ENCODE measurements at regions not wholly inside any gene's neighbourhood (a gene's known extent, or its start where the extent isn't known, plus 50 kb on each side); places are given as distances from the start of the nearest gene placed in this dataset.

DNA sequence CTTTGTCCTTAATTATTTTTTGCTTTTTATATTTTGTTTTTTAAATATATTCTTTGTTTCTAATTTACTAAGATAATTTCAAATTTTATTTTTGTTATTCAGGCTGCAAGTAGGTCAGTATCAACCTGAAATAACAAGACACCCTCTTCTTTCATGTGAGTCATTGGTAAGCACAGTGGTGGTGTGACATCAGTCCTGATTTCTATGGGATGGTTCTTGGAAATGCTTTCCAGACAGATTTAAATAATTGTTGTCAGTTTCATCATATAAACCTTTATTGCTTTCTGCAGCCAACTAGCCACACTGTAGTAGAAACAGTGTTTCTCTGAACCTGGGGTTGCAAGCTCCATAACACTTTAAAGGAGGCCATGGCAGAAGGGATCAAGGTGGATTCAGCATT lies 157.5 kb upstream of the C21orf91 start:
- no peak for DNase-seq

DNA sequence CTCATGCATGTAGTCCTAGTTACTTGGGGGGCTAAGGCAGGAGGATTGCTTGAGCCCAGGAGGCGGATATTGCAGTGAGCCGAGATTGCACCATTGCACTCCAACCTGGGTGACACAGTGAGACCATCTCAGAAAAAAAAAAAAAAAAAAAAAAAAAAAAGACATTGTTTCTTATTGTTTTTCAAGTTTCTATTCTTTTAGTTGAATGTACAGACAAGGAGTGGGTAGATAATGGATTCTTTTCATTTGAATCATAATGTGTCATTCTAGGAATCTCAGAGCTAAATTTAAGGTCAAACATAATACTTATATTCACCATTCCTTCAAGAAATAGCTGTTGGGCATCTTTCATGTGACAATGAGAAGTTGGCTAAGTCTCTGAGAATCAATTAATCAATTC lies 157.0 kb upstream of the C21orf91 start:
- no peak for DNase-seq

DNA sequence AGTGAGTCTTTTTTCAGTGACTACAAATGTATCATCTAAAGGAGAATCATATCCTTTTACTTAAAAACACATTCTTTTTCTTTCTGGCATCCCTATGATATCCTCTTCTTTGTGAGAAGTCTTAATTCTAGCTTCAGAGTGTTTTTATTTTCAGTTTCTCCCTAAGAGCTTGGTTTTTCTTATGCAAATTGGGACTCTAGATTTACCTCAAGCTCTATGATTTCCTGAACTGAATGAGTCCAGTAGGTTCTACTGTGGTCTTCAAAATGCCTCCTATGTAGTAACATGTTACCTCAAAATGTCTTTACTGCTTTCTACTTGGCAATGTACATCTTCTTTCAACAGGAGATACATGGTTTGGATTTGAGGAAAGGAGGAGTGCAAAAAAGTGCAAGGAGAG lies 148.2 kb upstream of the C21orf91 start:
- DNase-seq: no peak

DNA sequence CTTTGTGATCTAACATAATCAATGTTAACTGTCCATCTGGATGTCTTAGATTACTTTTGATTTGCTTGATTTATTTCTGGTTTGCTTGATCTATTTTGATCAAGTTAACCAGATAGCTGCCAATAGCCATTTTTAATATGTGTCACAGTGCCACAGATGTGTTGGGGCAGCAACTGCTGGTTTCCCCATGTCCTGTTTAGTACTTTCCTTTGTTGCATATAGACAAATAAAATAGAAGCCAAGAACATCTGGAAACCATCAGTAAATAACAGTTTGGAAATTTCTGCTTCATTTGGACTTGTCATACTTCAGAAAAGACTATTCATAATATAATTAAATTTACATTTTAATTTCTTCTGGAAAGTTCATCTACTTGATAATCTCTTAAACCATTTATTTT lies 145.6 kb upstream of the C21orf91 start:
- no peak for DNase-seq

DNA sequence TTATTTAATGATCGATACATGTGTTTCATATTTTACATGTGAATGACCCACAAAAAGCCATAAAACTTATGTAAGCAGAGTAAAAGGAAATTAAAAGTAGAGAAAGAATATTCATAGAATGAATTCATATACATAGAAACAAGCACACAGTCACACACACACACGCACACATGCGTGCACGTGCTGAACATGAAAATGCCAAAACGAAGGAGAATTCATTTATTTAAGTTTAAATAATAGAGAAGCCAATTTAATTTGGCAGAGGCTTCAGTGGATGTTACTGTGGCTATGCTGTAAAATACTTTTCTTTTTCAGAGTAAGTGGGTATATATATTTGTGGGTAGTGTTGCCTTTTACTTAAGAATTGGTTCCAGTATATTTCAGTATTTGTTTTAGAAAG lies 145.0 kb upstream of the C21orf91 start:
- no peak for DNase-seq

DNA sequence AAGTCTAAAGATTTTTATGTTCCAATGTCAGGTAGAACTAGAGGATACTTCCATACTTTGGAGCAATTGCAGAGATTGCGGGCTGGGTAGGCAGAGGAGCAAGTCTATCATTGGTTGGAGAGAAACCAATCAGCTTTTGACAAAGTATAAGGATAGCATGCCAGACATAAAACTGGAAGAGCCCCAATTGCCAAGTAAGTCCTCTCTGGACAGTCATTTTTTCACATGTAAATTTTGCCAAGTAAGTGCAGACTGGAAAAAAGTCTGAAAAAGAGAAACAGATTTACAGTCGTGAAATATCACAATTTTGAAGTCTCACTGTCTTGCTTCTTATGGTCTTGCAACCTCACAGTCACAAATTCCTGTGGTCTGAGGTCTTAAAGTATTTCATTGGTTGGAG lies 131.4 kb upstream of the C21orf91 start:
- DNase-seq: no peak

DNA sequence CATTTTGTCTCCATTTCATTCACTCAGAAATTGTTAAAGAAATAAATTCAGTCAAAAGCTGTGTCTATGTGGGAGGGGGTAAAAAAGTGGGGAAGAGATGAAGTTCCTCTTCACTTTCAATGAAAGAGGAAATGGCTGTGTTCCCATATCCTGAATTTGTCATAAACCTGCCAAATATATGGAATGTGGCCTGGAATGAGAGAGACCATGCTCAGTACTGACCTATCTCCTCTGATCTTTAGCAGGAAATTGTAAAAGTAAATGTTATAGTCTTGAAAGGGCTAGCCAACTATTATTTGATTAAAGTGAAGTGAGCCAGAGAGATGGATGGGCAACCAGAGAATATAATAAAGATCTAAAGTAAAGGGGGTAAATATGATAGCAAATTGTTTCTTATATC lies 130.3 kb upstream of the C21orf91 start:
- no peak for DNase-seq

DNA sequence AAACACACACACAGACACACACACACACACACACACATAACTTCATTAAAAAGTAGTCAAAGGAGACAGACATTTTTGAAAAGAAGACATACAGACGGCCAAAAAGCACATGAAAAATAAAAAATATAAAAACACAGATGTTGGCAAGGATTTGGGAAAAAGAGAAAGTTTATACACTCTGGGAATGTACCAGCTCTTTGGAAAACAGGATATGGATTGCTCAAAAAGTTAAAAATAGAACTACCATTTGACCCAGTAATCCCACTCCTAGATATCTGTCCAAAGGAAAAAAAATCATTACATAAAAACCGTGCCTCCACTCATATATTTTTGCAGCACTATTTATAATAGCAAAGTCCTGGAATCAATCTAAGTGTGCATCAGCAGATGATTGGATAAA lies 128.4 kb upstream of the C21orf91 start:
- DNase-seq: no peak

DNA sequence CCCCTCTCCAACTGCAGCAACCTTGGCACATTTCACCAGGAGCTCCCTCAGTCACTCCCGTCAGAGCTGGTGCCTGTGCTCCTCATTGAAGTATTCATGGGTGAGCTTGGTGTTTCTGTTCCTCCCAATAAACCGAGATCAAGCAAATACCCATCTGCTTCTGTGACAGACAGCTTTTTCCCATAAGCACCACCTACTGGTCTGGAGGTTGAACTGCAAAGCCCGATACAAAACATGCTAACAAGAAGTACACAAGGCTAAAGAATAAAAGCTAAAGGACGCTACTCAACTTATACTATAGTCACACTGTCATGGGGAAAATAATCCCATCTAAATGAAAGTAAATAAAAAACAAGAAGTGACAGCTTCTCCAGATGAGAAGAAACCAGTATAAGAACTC lies 111.9 kb upstream of the C21orf91 start:
- DNase-seq: no peak

DNA sequence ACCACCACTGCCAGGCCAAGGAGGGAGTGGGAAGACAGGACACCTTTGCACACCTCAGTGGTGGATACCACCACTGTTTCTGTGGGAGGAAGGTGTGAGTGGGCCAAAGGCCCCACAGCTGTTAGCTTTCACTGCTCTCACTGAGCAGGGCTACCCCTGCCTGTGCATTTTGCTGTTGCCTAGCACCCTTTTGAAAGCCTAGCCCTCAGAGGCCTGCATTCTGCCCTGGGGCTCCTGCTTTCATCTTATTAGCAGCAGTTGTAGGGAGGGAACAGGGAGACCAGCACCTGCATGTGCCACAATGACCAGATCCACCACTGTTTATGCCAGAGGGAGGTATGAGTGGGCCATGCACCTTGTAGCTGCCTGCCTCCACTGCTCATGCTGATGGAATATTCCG lies 110.9 kb upstream of the C21orf91 start:
- no peak for DNase-seq

DNA sequence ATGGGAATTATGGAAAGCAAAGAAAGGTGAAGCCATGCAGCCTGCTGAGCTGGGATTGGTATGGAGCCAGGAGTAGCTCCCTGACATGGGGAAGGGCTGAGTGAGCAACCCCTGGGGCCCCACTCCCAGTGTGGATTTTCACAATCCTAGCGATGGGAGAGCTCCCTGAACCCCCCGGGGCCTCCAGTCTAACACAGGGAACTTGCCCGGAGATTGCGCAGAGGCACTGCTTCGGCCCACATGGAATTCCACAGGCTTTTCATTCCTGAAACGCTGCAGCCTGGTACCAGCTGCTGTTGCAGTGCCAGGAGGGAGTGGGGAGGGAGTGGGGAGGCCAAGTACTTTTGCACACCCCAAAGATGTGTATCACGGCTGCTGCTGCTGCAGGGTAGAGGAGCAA lies 110.4 kb upstream of the C21orf91 start:
- DNase-seq: no peak

DNA sequence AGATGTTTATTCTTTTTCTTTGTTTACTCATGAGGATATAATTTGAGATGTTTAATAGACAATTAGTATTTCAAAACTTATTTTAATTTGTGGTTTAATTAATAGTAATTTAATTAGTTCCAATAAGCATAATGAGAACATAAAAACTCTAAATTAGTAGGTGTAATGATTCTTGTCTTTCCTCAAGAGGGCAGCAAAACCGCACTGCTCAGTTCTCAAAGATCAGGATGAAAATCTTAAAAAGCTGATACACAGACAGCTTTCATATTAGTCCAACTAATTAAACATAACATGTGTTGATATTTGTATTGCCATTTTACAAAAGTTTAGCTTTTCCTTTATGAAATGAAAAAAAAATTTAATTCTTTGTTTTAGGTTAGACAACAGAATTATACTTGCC lies 106.7 kb upstream of the C21orf91 start:
- DNase-seq: peak; percentile 66

DNA sequence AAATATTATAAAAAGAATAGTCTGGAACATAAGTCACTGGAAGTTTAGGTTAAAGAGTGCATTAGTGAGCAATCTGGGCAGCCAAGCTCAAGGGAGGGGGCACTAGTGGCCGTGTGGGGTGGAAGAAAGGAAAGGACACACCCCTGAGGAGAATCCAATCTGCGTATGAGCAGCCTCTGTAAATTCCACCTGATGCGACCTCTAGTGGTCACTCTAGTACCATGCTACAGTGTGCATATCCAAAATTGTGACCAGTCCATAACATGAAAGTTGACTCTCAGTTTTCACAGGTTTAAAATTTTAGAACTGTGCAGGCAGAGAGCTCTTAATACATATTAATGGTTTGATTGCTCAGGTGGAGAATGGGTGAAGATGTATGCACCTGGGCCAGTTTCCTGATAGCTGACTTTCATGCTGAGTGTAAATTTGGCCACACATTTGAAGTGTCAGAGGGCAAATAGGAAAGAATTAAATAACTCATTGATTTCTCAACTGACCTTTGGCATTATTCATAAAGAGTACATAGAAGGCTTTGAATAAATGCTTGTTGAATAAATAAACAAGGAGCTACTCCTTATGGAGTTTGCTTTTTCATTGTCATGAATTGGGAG lies 105.9 kb upstream of the C21orf91 start:
- peak; percentile 91 for DNase-seq

DNA sequence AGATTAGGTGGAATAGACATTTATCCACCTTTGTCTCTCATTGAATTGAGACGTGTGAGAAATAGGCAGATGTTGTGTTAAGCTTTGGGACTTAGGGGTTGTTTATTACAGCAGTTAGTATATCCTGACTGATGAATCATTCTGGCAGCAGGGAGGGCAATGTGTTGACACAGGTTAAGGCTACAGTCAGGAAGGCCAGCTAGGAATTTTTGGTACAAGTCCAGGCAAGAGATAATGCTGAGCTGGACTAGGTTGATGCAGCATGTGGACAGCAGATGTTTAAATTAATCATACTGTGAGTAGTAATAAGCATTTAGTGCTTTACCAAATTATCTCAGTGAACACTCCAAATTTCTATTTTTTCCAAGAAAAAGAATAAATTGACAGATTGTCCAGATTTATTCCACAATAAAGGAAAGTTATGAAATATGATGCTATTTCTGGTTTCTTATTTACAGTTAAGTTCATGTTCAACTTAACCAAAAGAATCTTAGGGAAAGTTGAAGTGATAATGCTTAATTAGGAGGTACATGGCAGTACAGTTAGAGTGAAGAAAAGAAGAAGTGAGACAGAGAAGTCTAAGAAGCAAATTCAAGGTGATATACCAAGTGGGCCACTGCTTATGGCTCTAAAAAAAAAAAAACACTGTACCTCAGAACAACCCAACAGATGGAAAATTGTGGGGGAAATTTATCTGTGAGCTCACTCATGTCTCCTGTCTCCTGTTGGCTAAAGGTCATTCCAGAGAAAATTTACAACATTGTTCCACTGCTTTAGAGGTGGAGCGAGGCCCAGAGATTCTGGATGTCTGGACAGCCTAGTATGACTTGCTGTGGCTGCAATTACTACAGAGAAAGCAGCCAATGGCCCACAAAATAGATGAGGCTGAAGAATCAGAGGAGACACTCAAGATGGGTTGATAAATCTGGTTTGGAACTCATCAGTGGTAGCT lies 102.7 kb upstream of the C21orf91 start:
- peak; percentile 90 for DNase-seq

DNA sequence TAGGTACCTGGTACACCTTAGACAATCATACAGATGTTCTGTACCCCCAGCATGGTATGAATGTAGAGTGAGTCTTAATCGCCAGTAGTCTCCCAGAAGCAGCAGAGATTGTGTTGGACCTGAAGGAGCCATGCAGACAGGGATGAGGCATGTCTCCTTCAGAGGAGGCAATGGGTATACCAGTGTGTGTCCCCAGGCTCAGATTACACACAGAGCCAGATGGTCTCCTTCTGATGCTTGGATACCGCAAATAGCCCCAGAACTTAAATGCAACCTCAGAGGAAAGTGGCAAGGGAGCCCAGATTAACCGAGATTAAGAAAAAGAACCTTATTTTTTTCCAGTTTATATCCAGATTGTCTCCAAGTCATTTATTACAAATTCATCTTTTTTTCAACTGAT lies 96.8 kb upstream of the C21orf91 start:
- peak; percentile 93 for DNase-seq

DNA sequence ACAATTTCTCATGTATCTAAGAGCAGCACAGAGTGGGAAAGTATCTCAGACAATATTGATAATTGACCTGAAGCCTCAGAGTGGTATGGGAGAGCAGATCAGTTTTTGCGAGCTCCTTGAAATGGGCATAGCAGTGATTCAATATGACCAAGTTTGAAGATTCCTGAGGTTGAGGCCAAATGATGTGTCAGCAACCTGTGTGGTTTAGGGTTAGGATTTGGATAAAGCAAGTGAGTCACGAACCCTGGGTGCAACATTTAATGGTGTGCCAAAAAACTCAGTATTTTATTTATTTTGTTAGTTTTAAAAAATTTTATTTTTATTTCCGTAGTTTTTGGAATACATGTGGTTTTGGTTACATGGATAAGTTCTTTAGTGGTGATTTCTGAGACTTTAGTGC lies 92.5 kb upstream of the C21orf91 start:
- DNase-seq: no peak

DNA sequence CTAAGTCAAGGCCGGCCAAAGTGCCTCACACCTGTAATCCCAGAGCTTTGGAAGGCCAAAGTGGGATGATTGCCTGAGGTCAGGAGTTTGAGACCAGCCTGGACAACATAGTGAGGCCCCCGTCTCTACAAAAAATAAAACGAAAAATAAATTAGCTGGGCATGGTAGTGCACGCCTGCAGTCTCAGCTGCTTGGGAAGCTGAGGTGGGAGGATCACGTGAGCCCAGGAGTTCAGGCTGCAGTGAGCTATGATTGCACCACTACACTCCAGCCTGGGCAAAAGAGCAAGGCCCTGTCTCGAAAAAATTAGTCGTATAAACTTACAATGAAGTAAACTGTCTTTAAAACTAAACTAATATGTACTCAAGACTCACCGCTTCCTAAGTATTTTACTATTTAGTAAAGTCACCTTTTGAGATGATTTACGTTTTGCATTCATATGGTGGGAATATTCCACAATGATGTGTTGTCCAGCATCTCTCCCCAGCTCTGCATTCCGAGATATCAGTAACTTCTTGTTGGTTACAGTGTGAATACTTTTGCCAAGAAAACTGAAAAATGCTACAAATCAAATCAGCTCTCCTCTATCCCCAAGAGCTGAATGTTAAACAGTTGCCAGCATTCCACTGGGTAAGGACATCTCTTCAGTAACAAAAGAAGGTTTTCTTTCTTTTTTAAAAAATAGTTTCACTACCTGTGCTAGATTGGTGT lies 84.9 kb upstream of the C21orf91 start:
- DNase-seq: no peak

DNA sequence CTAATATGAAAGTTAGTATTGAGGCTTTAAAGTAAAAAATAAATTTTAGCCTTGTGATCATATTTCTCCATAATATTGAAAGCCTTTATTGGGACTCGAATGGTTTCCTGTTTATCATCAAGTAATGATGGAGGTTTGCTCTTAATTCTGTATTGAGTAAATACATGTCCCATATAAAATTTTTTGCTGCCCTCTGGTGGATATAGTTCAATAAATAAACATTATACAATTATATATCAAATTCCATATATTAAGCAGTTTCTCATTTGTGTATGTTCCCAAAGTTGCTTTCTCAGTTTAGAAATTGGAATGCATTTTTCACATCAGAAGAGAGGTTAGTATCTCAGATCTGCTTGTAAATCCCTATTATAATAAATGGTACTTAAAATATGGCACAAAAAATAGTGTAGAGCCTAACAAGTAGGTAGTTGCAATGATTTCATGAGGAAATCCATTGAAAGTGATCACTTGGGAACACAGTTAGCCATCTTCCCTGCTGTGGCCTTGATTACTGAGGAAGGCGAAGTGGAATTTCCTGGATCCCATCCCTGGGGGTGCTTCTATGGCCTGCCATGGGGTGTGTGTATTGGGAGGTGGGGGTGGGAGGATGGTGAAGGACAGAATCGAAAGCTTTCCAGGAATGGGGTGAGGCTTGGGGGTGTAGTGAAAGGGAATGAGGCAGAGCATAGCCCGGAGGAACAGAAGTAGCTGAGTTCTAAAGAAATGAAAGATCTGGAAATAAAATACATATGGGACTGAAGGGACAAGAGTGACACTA lies 84.1 kb upstream of the C21orf91 start:
- peak; percentile 75 for DNase-seq

DNA sequence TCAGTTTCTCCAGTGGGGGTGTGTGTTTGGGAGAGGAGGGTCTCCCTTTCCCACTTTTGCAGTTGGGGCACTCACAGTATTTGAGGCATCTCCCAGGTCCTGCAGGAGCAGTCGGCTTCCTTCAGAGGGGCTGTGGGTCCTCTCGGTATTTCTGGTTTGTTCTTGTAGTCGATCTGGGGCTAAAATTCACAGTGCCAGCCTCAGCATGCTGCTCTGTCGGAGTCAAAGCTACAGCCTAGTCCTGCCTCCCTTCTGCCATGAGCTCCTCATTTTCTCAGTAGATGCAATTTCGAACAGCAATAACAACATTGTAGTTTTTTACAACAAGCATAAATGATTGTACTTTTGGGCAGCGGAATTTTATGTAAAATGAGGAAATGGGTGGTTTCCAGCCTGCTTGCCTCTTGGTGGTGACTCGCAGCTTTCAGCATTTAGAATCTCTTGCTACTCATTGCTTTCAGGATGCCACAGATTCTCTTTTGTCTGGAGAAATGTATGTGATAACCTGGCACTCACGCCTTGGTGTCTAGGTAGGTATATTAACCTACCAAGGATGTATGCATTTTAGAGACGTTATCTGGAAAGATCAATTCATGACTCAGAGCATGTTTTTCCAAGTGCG lies 82.4 kb upstream of the C21orf91 start:
- no peak for DNase-seq

DNA sequence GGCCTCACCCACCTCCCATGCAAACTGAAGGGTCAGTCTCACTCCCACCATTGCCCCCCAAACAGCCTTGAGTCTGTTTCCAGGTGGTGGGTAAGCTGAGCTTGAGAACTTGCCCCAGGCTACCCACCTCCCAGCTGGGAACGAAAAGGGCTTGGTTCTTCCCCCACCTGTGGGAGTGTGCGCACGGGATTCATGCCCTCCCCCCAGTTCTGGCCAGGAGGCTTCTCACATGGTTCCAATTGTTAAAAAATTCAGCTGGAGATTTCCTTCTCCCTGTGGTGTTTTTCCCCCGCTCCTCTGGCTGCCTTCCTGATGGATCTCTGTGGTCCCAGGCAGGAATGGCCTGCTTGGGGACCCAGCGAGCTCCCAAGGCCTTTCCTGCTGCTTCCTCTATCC lies 81.8 kb upstream of the C21orf91 start:
- DNase-seq: no peak

DNA sequence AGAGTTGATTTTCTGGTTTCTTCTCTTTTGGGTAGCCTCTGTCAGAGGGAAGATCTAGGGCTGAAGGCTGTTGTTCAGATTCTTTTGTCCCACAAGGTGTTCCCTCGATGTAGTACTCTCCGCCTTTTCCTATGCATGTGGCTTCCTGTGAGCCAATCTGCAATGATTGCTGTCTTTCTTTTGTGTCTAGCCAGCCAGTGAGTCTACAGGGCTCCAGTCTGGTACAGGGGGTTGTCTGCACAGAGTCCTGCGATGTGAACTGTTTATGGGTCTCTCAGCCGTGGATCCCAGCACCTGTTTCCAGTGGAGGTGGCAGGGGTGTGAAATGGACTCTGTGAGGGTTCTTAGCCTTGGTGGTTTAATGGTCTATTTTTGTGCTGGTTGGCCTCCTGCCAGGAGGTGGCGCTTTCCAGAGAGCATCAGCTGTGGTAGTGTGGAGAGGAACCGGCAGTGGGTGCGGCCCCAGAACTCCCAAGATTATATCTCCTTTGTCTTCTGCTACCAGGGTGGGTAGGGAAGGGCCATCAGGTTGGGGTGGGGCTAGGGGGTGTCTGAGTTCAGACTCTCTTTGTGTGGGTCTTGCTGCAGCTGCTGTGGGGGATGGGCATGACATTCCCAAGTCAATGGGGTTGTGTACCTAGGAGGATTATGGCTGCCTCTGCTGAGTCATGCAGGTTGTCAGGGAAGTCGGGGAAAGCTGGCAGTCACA lies 81.3 kb upstream of the C21orf91 start:
- peak; percentile 15 for DNase-seq

DNA sequence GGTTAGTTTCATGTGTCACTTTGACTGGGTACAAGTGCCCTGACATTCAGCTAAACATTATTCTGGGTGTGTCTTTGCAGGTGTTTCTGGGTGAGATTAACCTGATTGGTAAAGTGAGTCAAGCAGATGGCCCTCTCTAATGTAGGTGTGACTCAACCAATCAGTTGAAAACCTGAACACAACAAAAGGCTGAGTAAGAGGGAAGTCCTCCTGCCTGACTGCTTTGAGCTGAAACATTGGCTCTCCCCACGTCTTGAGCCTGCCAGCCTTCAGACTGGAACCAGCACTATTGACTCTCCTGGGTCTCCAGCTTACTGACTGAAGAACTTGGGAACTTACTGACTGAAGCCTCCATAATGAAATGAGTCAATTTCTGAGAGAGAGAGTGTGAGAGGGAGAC lies 70.0 kb upstream of the C21orf91 start:
- no peak for DNase-seq

Measured in NCI-H82 (cell line).